Endodermal cell (in vitro differentiated cells): ENCODE measurements at regions not wholly inside any gene's neighbourhood (a gene's known extent, or its start where the extent isn't known, plus 50 kb on each side); places are given as distances from the start of the nearest gene placed in this dataset.
"Not testable (repeated sequence)": the region's sequence is repeated elsewhere in the genome, so short reads cannot be mapped to it uniquely, and the experiment has no call there.

Experiments
- DNase-seq: peaks from one replicate; pipeline ENCODE4 v3.0.0-alpha.2; 2017
- H3K27ac ChIP-seq: 2 replicates; pipeline ENCODE4 v1.5.1; 2013; ENCODE audit warnings: mild to moderate bottlenecking, low read depth, low read length, moderate library complexity
- H3K27me3 ChIP-seq: 2 replicates; pipeline ENCODE4 v1.6.1; 2013; ENCODE audit warnings: mild to moderate bottlenecking, low read length, moderate library complexity; ENCODE audit not compliant: insufficient read depth, control insufficient read depth, poor library complexity, severe bottlenecking
- H3K36me3 ChIP-seq: 2 replicates; pipeline ENCODE4 v1.7.0; 2013; ENCODE audit warnings: mild to moderate bottlenecking, low read length, moderate library complexity; ENCODE audit not compliant: control insufficient read depth, insufficient read depth
- H3K4me1 ChIP-seq: one replicate; pipeline ENCODE4 v1.7.0; 2013; ENCODE audit warnings: low read length; ENCODE audit not compliant: control insufficient read depth, insufficient read depth
- H3K4me3 ChIP-seq: 2 replicates; pipeline ENCODE4 v1.5.1; 2013; ENCODE audit warnings: mild to moderate bottlenecking, low read length, moderate library complexity
- H3K9ac ChIP-seq: 2 replicates; pipeline ENCODE4 v1.6.1; 2013; ENCODE audit warnings: mild to moderate bottlenecking, low read length, moderate library complexity; ENCODE audit not compliant: poor library complexity, severe bottlenecking; ENCODE audit errors: extremely low read depth
- H3K9me3 ChIP-seq: 2 replicates; pipeline ENCODE4 v1.6.1; 2013; ENCODE audit warnings: mild to moderate bottlenecking, low read length, moderate library complexity; ENCODE audit not compliant: control insufficient read depth
- H3K27ac Mint-ChIP-seq: 2 replicates; pipeline ENCODE4 v1.8.0; 2020; ENCODE audit warnings: mixed read lengths
- H3K27me3 Mint-ChIP-seq: 2 replicates; pipeline ENCODE4 v1.8.0; 2021; ENCODE audit warnings: mild to moderate bottlenecking, mixed read lengths; ENCODE audit not compliant: insufficient read depth
- H3K36me3 Mint-ChIP-seq: 2 replicates; pipeline ENCODE4 v1.8.0; 2020; ENCODE audit warnings: low read depth, mixed read lengths
- H3K4me1 Mint-ChIP-seq: 2 replicates; pipeline ENCODE4 v1.8.0; 2020; ENCODE audit warnings: mixed read lengths
- H3K4me3 Mint-ChIP-seq: 2 replicates; pipeline ENCODE4 v1.8.0; 2020; ENCODE audit warnings: mild to moderate bottlenecking, moderate library complexity, mixed read lengths
- H3K9me3 Mint-ChIP-seq: 2 replicates; pipeline ENCODE4 v1.8.0; 2020; ENCODE audit warnings: mild to moderate bottlenecking, mixed read lengths
- WGBS, 2 experiments: methylation state at CpG; one replicate each; pipeline versions ENCODE4 v1.1.5 to v1.1.7; 2013; ENCODE audit warnings: missing lambda C conversion rate in 2 of 2, mixed read lengths in 1 of 2; ENCODE audit not compliant: insufficient coverage in 1 of 2, insufficient read length in 1 of 2; 5-methylcytosine and 5-hydroxymethylcytosine counted together

DNA sequence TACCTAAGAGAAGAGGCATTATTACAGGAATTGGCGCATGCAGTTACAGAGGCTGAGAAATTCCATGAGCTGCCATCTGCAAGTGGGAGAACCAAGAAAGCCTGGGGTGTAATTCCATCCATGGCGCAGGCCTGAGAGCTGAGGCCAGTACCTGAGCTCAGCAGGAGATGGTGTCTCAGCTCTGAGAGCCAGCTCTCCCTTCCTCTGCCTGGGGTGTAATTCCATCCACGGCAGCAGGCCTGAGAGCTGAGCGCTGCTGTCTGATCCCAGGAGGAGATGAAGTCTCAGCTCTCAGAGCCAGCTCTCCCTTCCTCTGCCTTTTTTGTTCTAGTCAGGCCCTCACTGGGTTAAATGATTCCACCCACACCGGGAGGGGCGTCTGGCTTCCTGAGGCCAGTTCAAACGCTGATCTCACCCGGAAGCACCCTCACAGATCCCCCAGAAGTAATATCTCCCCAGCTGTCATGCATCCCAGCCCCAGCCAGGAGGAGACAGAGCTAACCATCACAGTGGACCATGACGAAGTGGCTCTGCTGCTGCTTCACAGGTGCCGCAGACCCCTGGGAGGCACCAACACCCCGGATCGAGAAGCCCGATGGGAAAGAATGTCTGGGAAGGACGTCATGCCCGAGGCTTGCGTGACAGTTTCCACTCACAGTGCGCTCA lies 4454.9 kb upstream of the TPTE start:
- WGBS, 2 experiments: no CpG with 5 or more reads among the region's 17 CpGs
- not testable (repeated sequence) for H3K27me3 Mint-ChIP-seq, H3K27ac ChIP-seq, DNase-seq, H3K4me3 ChIP-seq, H3K27me3 ChIP-seq, H3K4me3 Mint-ChIP-seq, H3K9me3 ChIP-seq, H3K4me1 Mint-ChIP-seq, H3K36me3 ChIP-seq, H3K4me1 ChIP-seq, H3K9ac ChIP-seq, H3K27ac Mint-ChIP-seq, H3K9me3 Mint-ChIP-seq, H3K36me3 Mint-ChIP-seq

DNA sequence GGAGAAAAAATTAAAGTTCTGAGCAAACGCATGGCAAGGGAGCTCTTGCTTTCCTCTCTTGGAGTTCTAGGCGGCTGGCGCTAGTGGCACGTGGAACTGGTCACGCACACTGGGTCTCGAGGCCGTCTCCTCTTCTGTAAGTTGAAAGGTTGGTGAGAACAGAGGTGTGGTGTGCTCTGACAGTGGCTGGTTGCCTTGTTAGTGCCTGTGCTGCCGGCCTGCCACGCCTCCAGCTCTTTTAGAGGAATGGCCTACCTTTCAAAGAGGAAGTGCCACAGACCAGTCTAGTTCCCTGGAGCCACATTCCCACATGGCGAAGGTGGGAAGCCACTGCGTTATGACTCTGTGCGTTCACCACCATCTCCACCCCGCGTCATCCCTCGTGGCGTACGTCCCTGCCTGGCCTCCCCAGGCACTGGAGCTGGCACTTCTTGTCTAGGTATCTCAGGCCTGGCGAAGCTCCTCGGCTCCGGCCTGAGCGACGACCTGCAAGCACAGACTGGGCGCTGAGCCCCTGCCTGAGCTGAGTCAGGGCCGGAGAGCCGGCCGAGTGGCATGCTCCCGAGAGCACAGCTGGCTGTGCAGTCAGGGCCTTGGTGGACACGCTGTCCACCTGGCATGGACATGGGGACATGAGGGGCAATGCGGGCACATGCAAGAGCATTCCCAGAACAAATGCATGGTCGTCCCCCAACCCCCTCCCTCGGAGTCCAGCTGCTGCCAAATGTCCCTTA lies 4453.1 kb upstream of the TPTE start:
- H3K27me3 ChIP-seq, DNase-seq, H3K4me1 ChIP-seq, H3K9me3 ChIP-seq, H3K9me3 Mint-ChIP-seq, H3K4me1 Mint-ChIP-seq, H3K27me3 Mint-ChIP-seq, H3K27ac Mint-ChIP-seq, H3K4me3 Mint-ChIP-seq, H3K36me3 ChIP-seq, H3K9ac ChIP-seq, H3K4me3 ChIP-seq, H3K36me3 Mint-ChIP-seq, H3K27ac ChIP-seq: not testable (repeated sequence)
- no CpG with 5 or more reads among the region's 31 CpGs for WGBS, 2 experiments

DNA sequence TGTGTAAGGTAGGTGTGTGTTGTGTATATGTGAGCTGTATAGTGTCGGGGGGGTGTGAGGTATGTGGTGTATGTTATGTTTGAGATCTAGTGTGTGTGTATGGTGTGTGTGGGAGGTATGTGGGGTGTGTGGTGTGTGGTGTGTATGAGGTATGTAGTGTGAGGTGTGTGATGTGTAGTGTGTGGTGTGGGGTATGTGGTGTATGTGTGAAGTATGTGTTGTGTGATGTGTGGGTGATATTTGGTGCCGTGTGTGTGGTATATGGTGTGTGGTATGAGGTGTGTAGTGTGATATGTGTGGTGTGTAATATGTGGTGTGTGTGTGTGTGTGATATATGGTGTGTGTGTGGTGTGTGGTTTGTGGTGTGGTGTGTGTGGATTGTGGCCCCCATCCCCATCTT lies 4451.2 kb upstream of the TPTE start:
- not testable (repeated sequence) for H3K36me3 Mint-ChIP-seq, H3K27ac Mint-ChIP-seq, DNase-seq, H3K36me3 ChIP-seq, H3K27me3 Mint-ChIP-seq, H3K4me3 Mint-ChIP-seq, H3K4me1 Mint-ChIP-seq, H3K27me3 ChIP-seq, H3K4me1 ChIP-seq, H3K9ac ChIP-seq, H3K27ac ChIP-seq, H3K9me3 Mint-ChIP-seq, H3K4me3 ChIP-seq, H3K9me3 ChIP-seq
- WGBS, 2 experiments: 83% methylated on average over 1 of the region's 2 CpGs; no CpG with 5 or more reads in 1 of the 2 experiments

DNA sequence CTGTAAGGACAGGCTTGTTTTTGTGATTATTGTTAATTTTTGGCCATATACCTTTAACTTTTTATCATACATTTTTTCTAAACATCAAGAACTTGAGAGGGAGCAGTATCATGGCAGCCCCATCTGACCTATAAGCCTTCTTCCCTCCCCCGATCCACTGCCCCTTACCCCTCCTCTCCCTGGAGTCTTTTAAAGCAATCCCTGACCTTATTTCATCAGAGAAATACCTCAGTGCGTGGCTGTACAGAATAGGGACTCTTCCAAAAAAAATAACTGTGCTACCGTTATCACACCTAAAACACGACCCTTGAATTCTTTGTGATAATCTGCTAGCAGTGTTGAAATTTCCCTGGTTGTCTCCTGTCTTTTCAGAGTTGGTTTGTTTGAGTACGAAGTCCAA lies 4448.7 kb upstream of the TPTE start:
- not testable (repeated sequence) for H3K27ac Mint-ChIP-seq, H3K4me3 Mint-ChIP-seq, H3K9ac ChIP-seq, H3K27me3 ChIP-seq, H3K36me3 Mint-ChIP-seq, H3K4me3 ChIP-seq, H3K9me3 Mint-ChIP-seq, H3K9me3 ChIP-seq, DNase-seq, H3K4me1 Mint-ChIP-seq, H3K27me3 Mint-ChIP-seq, H3K4me1 ChIP-seq, H3K27ac ChIP-seq, H3K36me3 ChIP-seq
- WGBS, 2 experiments: no CpG with 5 or more reads among the region's 5 CpGs

DNA sequence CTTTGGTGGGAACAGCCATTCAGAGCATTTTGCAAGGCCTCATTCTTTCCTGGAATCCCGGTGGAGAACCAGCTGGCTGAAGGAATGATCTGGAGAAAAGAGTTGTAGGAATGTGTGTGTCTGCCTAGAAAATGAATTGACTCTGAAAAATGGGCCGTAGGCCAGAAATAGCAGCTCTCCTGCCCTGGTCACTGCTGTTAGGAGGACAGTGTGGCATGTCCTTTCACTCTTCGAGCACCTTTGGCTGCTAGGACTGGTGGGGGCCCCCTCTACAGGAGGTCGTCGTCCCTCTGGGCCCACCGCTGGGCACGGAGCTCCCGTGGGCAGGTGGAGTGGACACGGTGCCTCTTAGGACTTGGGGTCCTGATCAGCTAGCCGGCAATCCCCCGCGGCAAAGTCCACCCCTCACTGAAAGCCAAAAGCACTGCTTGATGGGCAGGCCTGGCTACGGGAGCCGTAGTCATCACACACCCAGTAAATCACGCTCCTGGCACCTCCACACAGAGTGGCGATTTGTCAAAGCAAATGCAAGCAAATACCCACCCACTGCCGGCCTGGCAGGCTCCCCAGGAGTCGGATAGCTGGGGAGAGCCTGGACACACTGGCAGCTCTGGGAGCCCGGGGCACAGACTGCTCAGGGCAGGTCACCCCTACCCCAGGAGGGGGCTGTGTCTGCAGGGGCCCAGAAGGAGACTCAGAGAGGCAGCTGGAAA lies 4447.2 kb upstream of the TPTE start:
- not testable (repeated sequence) for H3K9ac ChIP-seq, DNase-seq, H3K4me1 Mint-ChIP-seq, H3K9me3 ChIP-seq, H3K27me3 Mint-ChIP-seq, H3K27ac ChIP-seq, H3K4me1 ChIP-seq, H3K4me3 ChIP-seq, H3K36me3 ChIP-seq, H3K4me3 Mint-ChIP-seq, H3K36me3 Mint-ChIP-seq, H3K27me3 ChIP-seq, H3K9me3 Mint-ChIP-seq, H3K27ac Mint-ChIP-seq
- no CpG with 5 or more reads among the region's 19 CpGs for WGBS, 2 experiments

DNA sequence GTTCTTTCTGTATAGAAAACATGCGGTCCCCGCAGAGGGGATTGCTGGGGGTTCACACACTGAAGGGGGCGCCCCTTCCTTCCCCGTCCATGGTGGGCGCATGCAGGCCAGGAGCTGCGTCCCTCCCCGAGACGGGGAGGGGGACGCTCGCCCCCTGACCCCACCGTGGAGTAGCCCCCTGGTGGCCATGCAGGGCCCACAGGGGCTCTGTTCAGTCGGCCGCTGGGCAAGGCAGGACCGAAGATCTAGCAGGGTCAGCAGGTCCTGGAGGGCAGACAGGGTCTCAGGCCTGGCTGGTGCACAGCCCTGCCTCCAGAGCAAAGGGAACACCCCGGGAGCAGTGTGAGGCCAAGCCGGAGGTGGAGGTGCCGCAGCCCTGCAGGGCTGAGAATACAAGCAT lies 4446.4 kb upstream of the TPTE start:
- not testable (repeated sequence) for H3K4me3 ChIP-seq, H3K27me3 ChIP-seq, H3K36me3 Mint-ChIP-seq, H3K9ac ChIP-seq, H3K4me1 ChIP-seq, H3K4me3 Mint-ChIP-seq, H3K27ac ChIP-seq, DNase-seq, H3K9me3 ChIP-seq, H3K27me3 Mint-ChIP-seq, H3K9me3 Mint-ChIP-seq, H3K36me3 ChIP-seq, H3K27ac Mint-ChIP-seq, H3K4me1 Mint-ChIP-seq
- no CpG with 5 or more reads among the region's 17 CpGs for WGBS, 2 experiments
